ENCODE measurements at regions not wholly inside any gene's neighbourhood (a gene's known extent, or its start where the extent isn't known, plus 50 kb on each side); places are given as distances from the start of the nearest gene placed in this dataset.
"Not testable (repeated sequence)": the region's sequence is repeated elsewhere in the genome, so short reads cannot be mapped to it uniquely, and the experiment has no call there.

DNA sequence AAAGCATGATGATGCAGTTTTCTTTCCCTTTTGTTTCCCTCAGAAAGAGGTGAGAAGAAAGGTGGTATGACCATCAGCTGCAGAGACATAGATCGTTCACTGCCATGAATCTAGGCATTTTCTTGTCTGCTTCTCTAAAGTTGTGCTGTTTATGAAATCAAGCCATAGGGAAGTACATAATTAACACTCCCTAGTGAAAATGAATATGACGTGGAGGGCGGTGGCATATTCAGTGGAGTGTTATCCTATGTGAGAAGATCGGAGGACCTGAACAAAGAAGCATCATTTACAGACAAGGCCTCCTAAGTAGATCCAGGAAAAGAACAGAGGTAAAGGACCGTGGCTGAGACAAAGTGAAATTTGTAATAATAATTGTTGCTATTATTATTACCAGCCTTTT lies 509.0 kb upstream of the SLC39A10 start:
- H3K27ac ChIP-seq (ENCODE audit: low read depth, low read length) = no peak overlapping the region
- TF ChIP-seq, protein P1, sequence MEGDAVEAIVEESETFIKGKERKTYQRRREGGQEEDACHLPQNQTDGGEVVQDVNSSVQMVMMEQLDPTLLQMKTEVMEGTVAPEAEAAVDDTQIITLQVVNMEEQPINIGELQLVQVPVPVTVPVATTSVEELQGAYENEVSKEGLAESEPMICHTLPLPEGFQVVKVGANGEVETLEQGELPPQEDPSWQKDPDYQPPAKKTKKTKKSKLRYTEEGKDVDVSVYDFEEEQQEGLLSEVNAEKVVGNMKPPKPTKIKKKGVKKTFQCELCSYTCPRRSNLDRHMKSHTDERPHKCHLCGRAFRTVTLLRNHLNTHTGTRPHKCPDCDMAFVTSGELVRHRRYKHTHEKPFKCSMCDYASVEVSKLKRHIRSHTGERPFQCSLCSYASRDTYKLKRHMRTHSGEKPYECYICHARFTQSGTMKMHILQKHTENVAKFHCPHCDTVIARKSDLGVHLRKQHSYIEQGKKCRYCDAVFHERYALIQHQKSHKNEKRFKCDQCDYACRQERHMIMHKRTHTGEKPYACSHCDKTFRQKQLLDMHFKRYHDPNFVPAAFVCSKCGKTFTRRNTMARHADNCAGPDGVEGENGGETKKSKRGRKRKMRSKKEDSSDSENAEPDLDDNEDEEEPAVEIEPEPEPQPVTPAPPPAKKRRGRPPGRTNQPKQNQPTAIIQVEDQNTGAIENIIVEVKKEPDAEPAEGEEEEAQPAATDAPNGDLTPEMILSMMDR (IDR thresholded peaks at IDR 0.05; ENCODE audit: extremely low read depth, low read depth, low read length) = no peak
- no peaks in the 10 kb centered on the region for H3K27me3 ChIP-seq (ENCODE audit: insufficient read depth, low read length)
- no peaks in the 10 kb centered on the region for H3K79me2 ChIP-seq (ENCODE audit: insufficient read depth, low read length)
- H2AFZ ChIP-seq (ENCODE audit: low read length) = no peak overlapping the region
- H3K36me3 ChIP-seq (ENCODE audit: insufficient read depth, low read length) = no peaks in the 10 kb centered on the region
- no peak overlapping the region for H3K4me3 ChIP-seq (ENCODE audit: insufficient read depth, low read length)
- DNase-seq (ENCODE audit: insufficient read length, low spot score, missing footprints) = no peak
- H3K4me1 ChIP-seq (ENCODE audit: insufficient read depth, low read length) = no peaks in the 10 kb centered on the region
- no peak overlapping the region for H3K4me2 ChIP-seq (ENCODE audit: insufficient read depth, low read length)
- no peaks in the 10 kb centered on the region for H3K9me3 ChIP-seq (ENCODE audit: low read depth, low read length)
- H4K20me1 ChIP-seq (ENCODE audit: insufficient read depth, low read length) = no peaks in the 10 kb centered on the region

DNA sequence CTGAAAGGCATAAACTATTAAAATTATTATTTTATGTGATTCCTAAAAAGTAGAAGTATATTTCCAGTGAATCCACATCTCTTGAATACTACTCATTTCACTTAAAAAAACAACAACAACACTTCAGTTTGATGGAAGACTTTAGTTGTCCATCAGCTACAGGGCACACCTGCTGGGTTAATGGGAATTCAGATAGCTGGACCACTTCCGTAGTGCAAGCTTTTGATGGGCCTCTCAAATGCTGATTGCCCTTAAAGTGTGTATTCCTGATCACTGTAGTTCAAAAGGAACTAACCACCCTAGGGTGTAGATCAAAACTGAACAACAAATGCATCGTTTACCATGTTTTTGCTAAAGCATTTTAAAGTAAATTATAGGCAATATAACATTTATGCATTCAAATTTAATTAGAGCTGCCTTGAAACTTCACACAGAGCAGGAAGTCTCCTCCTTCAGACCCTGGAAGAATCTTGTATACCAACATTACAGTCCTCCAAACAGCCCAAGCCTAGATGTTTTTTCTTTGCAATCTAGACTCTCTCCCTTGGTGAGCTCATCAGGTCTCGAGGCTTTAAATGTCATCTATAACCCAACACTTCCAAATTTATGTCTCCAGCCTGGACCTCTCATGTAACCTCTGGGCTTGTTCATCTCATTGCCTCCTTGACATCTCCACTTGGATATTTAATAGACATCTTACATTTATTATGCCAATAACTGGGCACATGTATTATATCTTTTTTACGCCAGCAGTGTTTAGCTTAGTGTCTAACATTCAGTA lies 510.1 kb upstream of the SLC39A10 start:
- Histone ChIP-seq H3K4me2 (ENCODE audit: insufficient read depth, low read length) (no peak overlapping the region), H3K79me2 (ENCODE audit: insufficient read depth, low read length) (no peaks in the 10 kb centered on the region), H2AFZ (ENCODE audit: low read length) (no peak overlapping the region), H3K27ac (ENCODE audit: low read depth, low read length) (no peak overlapping the region), H4K20me1 (ENCODE audit: insufficient read depth, low read length) (no peaks in the 10 kb centered on the region), H3K4me3 (ENCODE audit: insufficient read depth, low read length) (no peak overlapping the region), H3K36me3 (ENCODE audit: insufficient read depth, low read length) (no peaks in the 10 kb centered on the region), H3K9me3 (ENCODE audit: low read depth, low read length) (no peaks in the 10 kb centered on the region), H3K27me3 (ENCODE audit: insufficient read depth, low read length) (no peaks in the 10 kb centered on the region), H3K4me1 (ENCODE audit: insufficient read depth, low read length) (no peaks in the 10 kb centered on the region)
- TF ChIP-seq, protein P1 (IDR thresholded peaks at IDR 0.05; ENCODE audit: extremely low read depth, low read depth, low read length) = no peak
- no peak for DNase-seq (ENCODE audit: insufficient read length, low spot score, missing footprints)

DNA sequence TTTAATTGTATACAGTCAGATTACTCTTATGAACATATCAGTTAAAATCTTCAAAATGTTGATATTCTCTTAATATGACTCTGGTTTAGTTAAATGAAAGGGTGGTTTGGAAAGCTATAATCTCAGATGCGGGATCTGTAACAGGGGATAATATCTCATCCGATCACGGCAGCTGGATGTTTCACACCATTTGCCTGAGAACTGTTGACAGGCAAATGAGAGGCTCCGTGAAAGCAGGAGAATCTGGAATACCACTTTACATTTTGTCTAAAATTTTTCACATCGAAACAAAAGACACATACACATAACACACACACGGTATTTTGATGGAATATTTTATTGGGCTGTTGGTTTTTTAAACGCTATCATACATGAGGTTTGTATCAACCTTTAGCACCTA lies 518.6 kb upstream of the SLC39A10 start:
- no peak overlapping the region for H3K4me3 ChIP-seq (ENCODE audit: insufficient read depth, low read length)
- H3K27ac ChIP-seq (ENCODE audit: low read depth, low read length) = no peak overlapping the region
- H3K27me3 ChIP-seq (ENCODE audit: insufficient read depth, low read length) = no peaks in the 10 kb centered on the region
- H4K20me1 ChIP-seq (ENCODE audit: insufficient read depth, low read length) = no peaks in the 10 kb centered on the region
- H2AFZ ChIP-seq (ENCODE audit: low read length) = no peak overlapping the region
- TF ChIP-seq, protein P1 (IDR thresholded peaks at IDR 0.05; ENCODE audit: extremely low read depth, low read depth, low read length) = no peak
- no peaks in the 10 kb centered on the region for H3K4me1 ChIP-seq (ENCODE audit: insufficient read depth, low read length)
- DNase-seq (ENCODE audit: insufficient read length, low spot score, missing footprints) = no peak
- H3K9me3 ChIP-seq (ENCODE audit: low read depth, low read length) = no peaks in the 10 kb centered on the region
- H3K4me2 ChIP-seq (ENCODE audit: insufficient read depth, low read length) = no peak overlapping the region
- no peaks in the 10 kb centered on the region for H3K36me3 ChIP-seq (ENCODE audit: insufficient read depth, low read length)
- no peaks in the 10 kb centered on the region for H3K79me2 ChIP-seq (ENCODE audit: insufficient read depth, low read length)

DNA sequence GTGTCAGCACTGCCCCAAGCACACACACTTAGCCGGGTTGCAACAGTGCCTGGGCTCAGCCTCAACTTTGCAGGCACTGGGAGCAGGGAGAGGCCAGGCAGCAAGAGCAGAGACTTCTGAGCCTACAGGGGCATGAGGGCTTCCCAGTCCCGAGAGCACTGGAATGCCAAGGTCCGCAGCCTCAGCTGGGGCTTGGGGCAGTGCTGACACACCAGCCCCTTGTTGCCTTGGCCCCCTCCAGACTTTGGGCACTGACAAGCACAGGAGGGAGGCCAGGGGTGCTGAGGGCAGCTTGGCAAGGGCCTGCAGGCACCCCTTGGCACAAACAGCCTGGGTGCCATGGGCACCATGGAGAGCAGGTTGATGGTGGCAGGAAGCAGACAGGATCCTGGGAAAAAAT lies 531.1 kb upstream of the SLC39A10 start:
- H3K4me3 ChIP-seq (ENCODE audit: insufficient read depth, low read length); H2AFZ ChIP-seq (ENCODE audit: low read length); H3K27ac ChIP-seq (ENCODE audit: low read depth, low read length); H3K4me2 ChIP-seq (ENCODE audit: insufficient read depth, low read length); H3K27me3 ChIP-seq (ENCODE audit: insufficient read depth, low read length); H3K79me2 ChIP-seq (ENCODE audit: insufficient read depth, low read length); DNase-seq (ENCODE audit: insufficient read length, low spot score, missing footprints); H3K4me1 ChIP-seq (ENCODE audit: insufficient read depth, low read length); H3K36me3 ChIP-seq (ENCODE audit: insufficient read depth, low read length); H4K20me1 ChIP-seq (ENCODE audit: insufficient read depth, low read length); H3K9me3 ChIP-seq (ENCODE audit: low read depth, low read length): not testable (repeated sequence)

All from osteoblast (primary cell).